Stimulated activated CD4-positive, alpha-beta T cell treated with anti-CD3 and anti-CD28 coated beads, Interleukin-1b, Interleukin-23, amount 100 ng/mL, for 48 hours (primary cell): ENCODE measurements at regions not wholly inside any gene's neighbourhood (a gene's known extent, or its start where the extent isn't known, plus 50 kb on each side); places are given as distances from the start of the nearest gene placed in this dataset.

Experiments used
- DNase-seq: peaks from one replicate; pipeline ENCODE4 v3.0.0-alpha.2; 2020

GRCh38 chr3:195013411-195014361 is 257.3 kb downstream of the XXYLT1 start:
- DNase-seq = no peak

- DNase-seq = no peak
These were observed 255.9 kb downstream of the XXYLT1 start for GRCh38 chr3:195015021-195015420.

- no peak for DNase-seq
These were observed 253.8 kb downstream of the XXYLT1 start for GRCh38 chr3:195017151-195017550.
